Caco-2 (cell line): ENCODE measurements at regions not wholly inside any gene's neighbourhood (a gene's known extent, or its start where the extent isn't known, plus 50 kb on each side); places are given as distances from the start of the nearest gene placed in this dataset.

Source experiments
- BruUV-seq: library from RNA; stranded (reverse); fragments of 400-500 nt; replicated peaks from 2 replicates; lab custom pipeline; 2021; lab: Mats Ljungman, UMichigan
- CTCF ChIA-PET: fragments of 300-600 bp; sonication (Branson Sonifier 250); formaldehyde crosslinking; loops from one replicate; lab custom pipeline; 2022; ENCODE audit warnings: antibody characterized with exemption; lab: Charles Lee
- POLR2A ChIA-PET: fragments of 300-600 bp; sonication (Branson Sonifier 250); formaldehyde crosslinking; loops from one replicate; lab custom pipeline; 2022; ENCODE audit warnings: antibody characterized with exemption; lab: Charles Lee
- DNase-seq, 2 experiments: peaks; one replicate each; pipeline versions ENCODE4 v3.0.0 to v3.0.0-alpha.2; 2020 to 2022
- H3K27me3 ChIP-seq: replicated peaks from 2 replicates; pipeline ENCODE4 v1.6.0; 2011; ENCODE audit warnings: low read length; ENCODE audit not compliant: control insufficient read depth, insufficient read depth
- H3K36me3 ChIP-seq: 2 replicates; pipeline ENCODE4 v1.5.1; 2011; ENCODE audit warnings: low read length; ENCODE audit not compliant: control insufficient read depth, insufficient read depth
- H3K4me1 ChIP-seq: fragments of 250-450 bp; sonication (Bioruptor Pico); 2 replicates; pipeline ENCODE4 v1.5.1; 2020; ENCODE audit warnings: mild to moderate bottlenecking
- H3K4me3 ChIP-seq: 2 replicates; pipeline ENCODE4 v1.5.1; 2011; ENCODE audit warnings: low read depth, mild to moderate bottlenecking, control low read depth, low read length
- H3K9me3 ChIP-seq: fragments of 250-450 bp; sonication (Bioruptor Pico); 2 replicates; pipeline ENCODE4 v1.5.1; 2020; ENCODE audit warnings: mild to moderate bottlenecking, moderate library complexity
- H3K27ac Mint-ChIP-seq: one replicate; pipeline ENCODE4 v1.8.0; 2022; ENCODE audit warnings: mixed read lengths; ENCODE audit not compliant: unreplicated experiment
- H3K27me3 Mint-ChIP-seq: one replicate; pipeline ENCODE4 v1.8.0; 2022; ENCODE audit warnings: mixed read lengths; ENCODE audit not compliant: insufficient read depth, unreplicated experiment
- H3K36me3 Mint-ChIP-seq: one replicate; pipeline ENCODE4 v1.8.0; 2022; ENCODE audit warnings: mild to moderate bottlenecking, mixed read lengths; ENCODE audit not compliant: insufficient read depth, unreplicated experiment
- H3K4me1 Mint-ChIP-seq: one replicate; pipeline ENCODE4 v1.8.0; 2022; ENCODE audit warnings: low read depth, mixed read lengths; ENCODE audit not compliant: unreplicated experiment
- H3K4me3 Mint-ChIP-seq: one replicate; pipeline ENCODE4 v1.8.0; 2022; ENCODE audit warnings: mild to moderate bottlenecking, moderate library complexity, mixed read lengths; ENCODE audit not compliant: unreplicated experiment
- H3K9me3 Mint-ChIP-seq: one replicate; pipeline ENCODE4 v1.8.0; 2022; ENCODE audit warnings: mixed read lengths; ENCODE audit not compliant: unreplicated experiment
- intact Hi-C: fragments of 100-400 bp; cut with micrococcal nuclease; formaldehyde crosslinking; loops from one replicate; pipeline ENCODE4 v1.10.0; 2022; ENCODE audit not compliant: unreplicated experiment
- TF ChIP-seq, protein P1 (sequence below), 2 experiments: fragments of 200-600 bp in 1 of 2; IDR thresholded peaks; 1 replicate in 1 of 2; 2 replicates in 1 of 2; pipeline versions ENCODE4 v1.5.1 to v1.8.0; 2011 to 2022; ENCODE audit warnings: antibody characterized with exemption in 1 of 2, control low read depth in 1 of 2, inconsistent platforms in 1 of 2, low read depth in 1 of 2, low read length in 1 of 2, mild to moderate bottlenecking in 1 of 2, moderate library complexity in 1 of 2; ENCODE audit not compliant: insufficient read depth in 1 of 2, severe bottlenecking in 1 of 2, unreplicated experiment in 1 of 2

DNA sequence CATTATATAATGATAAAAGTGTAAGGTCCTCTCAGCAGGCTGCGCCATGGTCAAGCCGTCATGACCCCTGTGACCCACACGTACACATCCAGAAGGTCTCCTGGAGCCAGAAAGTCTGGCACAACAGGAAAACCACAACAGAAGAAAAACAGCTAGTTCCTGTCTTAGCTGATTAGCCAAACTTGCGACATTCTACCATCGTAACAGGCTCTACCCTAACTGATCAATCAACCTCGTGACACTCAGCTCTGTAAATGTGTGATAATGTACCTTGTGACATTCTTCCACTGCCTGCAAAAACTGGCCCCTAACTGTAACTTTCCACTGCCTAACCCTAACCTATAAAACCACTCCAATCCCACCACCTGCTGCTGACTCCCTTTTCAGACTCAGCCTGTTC lies 316.4 kb upstream of the TUSC1 start:
- H3K36me3 ChIP-seq: no peaks in the 10 kb centered on the region
- H3K4me3 Mint-ChIP-seq: no peak overlapping the region
- BruUV-seq: no TSS peak
- H3K9me3 Mint-ChIP-seq: no peaks in the 10 kb centered on the region
- H3K36me3 Mint-ChIP-seq: no peaks in the 10 kb centered on the region
- no peaks in the 10 kb centered on the region for H3K27me3 ChIP-seq
- H3K27ac Mint-ChIP-seq: no peak overlapping the region
- TF ChIP-seq, protein P1, sequence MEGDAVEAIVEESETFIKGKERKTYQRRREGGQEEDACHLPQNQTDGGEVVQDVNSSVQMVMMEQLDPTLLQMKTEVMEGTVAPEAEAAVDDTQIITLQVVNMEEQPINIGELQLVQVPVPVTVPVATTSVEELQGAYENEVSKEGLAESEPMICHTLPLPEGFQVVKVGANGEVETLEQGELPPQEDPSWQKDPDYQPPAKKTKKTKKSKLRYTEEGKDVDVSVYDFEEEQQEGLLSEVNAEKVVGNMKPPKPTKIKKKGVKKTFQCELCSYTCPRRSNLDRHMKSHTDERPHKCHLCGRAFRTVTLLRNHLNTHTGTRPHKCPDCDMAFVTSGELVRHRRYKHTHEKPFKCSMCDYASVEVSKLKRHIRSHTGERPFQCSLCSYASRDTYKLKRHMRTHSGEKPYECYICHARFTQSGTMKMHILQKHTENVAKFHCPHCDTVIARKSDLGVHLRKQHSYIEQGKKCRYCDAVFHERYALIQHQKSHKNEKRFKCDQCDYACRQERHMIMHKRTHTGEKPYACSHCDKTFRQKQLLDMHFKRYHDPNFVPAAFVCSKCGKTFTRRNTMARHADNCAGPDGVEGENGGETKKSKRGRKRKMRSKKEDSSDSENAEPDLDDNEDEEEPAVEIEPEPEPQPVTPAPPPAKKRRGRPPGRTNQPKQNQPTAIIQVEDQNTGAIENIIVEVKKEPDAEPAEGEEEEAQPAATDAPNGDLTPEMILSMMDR (IDR thresholded peaks at IDR 0.05; ENCODE audit: insufficient read depth in 1 of 2, low read depth in 1 of 2, low read length in 1 of 2, severe bottlenecking in 1 of 2, unreplicated experiment in 1 of 2): no peak
- intact Hi-C loops: no loop called here
- POLR2A ChIA-PET: no interaction called here
- no peaks in the 10 kb centered on the region for H3K27me3 Mint-ChIP-seq
- no peak overlapping the region for H3K4me3 ChIP-seq
- H3K4me1 ChIP-seq: no peaks in the 10 kb centered on the region
- H3K4me1 Mint-ChIP-seq: no peaks in the 10 kb centered on the region
- no peaks in the 10 kb centered on the region for H3K9me3 ChIP-seq
- CTCF ChIA-PET: no interaction called here
- DNase-seq: no peak

DNA sequence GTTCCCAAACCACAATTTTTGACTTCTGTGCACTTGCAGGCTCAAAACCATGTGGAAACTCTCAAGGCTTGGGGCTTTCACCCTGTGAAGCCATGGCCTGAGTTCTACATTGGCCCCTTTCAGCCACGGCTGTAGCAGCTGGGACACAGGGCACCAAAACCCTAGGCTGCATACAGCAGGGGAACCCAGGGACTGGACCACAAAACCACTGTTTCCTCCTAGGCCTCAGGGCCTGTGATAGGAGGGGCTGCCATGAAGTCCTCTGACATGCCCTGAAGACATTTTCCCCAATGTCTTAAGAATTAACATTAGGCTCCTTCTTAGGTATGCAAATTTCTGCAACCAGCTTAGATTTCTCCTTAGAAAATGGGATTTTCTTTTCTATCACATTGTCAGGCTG lies 312.1 kb upstream of the TUSC1 start:
- TF ChIP-seq, protein P1 (IDR thresholded peaks at IDR 0.05; ENCODE audit: insufficient read depth in 1 of 2, low read depth in 1 of 2, low read length in 1 of 2, severe bottlenecking in 1 of 2, unreplicated experiment in 1 of 2): no peak
- ChIA-PET POLR2A (no interaction called here), CTCF (no interaction called here)
- no peaks in the 10 kb centered on the region for H3K36me3 Mint-ChIP-seq
- no peak for DNase-seq
- Histone ChIP-seq H3K4me3 (no peak overlapping the region), H3K27me3 (no peaks in the 10 kb centered on the region), H3K9me3 (no peaks in the 10 kb centered on the region), H3K36me3 (no peaks in the 10 kb centered on the region), H3K4me1 (no peaks in the 10 kb centered on the region)
- H3K27ac Mint-ChIP-seq: no peak overlapping the region
- no peaks in the 10 kb centered on the region for H3K27me3 Mint-ChIP-seq
- BruUV-seq: no TSS peak
- intact Hi-C loops: no loop called here
- H3K4me3 Mint-ChIP-seq: no peak overlapping the region
- peaks cover 12% of the 10 kb centered on the region for H3K9me3 Mint-ChIP-seq
- no peaks in the 10 kb centered on the region for H3K4me1 Mint-ChIP-seq

DNA sequence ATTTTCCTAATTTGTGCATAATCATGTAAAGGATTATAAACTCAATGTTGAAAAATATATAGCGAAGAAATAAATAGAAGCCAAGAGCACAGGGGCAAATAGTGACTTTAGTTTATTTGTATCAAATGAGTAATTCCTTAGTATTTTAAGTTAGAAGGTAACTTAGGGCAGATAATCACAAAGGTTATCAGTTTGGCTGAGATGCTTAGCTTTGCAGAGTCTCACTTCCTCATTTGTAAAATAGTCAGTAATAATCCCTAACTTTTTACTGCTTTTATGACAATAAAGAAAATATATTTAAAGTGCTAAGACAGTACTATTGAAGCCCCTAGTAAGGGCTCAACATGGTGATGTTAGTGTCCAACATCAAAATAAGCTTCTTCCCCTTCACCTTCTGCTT lies 297.4 kb upstream of the TUSC1 start:
- Histone ChIP-seq H3K36me3 (no peaks in the 10 kb centered on the region), H3K27me3 (no peaks in the 10 kb centered on the region), H3K4me1 (no peaks in the 10 kb centered on the region), H3K4me3 (no peak overlapping the region), H3K9me3 (no peaks in the 10 kb centered on the region)
- no TSS peak for BruUV-seq
- Mint-ChIP-seq H3K36me3 (no peaks in the 10 kb centered on the region), H3K27me3 (peaks cover 3% of the 10 kb centered on the region), H3K4me3 (no peak overlapping the region), H3K4me1 (no peaks in the 10 kb centered on the region), H3K27ac (no peak overlapping the region), H3K9me3 (no peaks in the 10 kb centered on the region)
- POLR2A ChIA-PET: no interaction called here
- intact Hi-C loops: no loop called here
- TF ChIP-seq, protein P1 (IDR thresholded peaks at IDR 0.05; ENCODE audit: insufficient read depth in 1 of 2, low read depth in 1 of 2, low read length in 1 of 2, severe bottlenecking in 1 of 2, unreplicated experiment in 1 of 2): no peak
- DNase-seq: no peak
- CTCF ChIA-PET: no interaction called here
